GM18858 (cell line): ENCODE measurements at regions not wholly inside any gene's neighbourhood (a gene's known extent, or its start where the extent isn't known, plus 50 kb on each side); places are given as distances from the start of the nearest gene placed in this dataset.

ENCODE experiments used
- ATAC-seq: cut with Tn5 transposase; IDR thresholded peaks from one replicate; pipeline ENCODE4 v1.9.1; 2021; ENCODE audit not compliant: unreplicated experiment

GRCh38 chr13:106061781-106062180 lies 473.7 kb downstream of the EFNB2 start:
- no peak for ATAC-seq

- ATAC-seq: no peak
Measured at GRCh38 chr13:106056851-106057250, 478.6 kb downstream of the EFNB2 start.

DNA sequence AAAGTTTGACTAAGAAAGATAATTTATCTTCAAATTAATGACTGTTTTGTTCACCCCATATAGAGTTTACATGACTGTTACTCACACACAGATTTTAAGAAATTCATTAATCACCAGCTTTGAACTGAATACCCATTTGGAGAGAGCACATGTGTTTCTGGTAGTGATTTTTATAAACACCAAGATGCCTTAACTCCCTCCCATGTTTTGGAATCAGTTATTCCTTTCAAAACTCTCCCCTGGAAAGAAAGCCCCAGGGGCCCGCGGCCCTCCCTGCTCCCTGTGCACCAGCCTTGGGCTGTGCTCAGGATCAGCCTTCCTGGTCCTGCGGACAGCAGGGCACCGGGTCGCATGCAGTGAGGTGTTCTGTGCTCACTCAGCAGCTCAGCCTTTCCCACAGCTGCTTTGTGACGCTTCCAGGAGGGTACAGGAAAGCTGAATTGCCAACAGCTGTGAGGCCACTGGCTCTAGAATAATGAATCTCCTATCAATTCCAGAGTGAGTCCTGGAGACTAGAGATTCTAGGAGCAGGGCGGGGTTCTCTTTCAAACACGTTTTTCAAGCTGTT lies 483.2 kb downstream of the EFNB2 start:
- ATAC-seq: no peak

- no peak for ATAC-seq
Measured at GRCh38 chr13:106049171-106049570, 486.3 kb downstream of the EFNB2 start.

- no peak for ATAC-seq
Measured at GRCh38 chr13:106048386-106048785, 487.1 kb downstream of the EFNB2 start.

DNA sequence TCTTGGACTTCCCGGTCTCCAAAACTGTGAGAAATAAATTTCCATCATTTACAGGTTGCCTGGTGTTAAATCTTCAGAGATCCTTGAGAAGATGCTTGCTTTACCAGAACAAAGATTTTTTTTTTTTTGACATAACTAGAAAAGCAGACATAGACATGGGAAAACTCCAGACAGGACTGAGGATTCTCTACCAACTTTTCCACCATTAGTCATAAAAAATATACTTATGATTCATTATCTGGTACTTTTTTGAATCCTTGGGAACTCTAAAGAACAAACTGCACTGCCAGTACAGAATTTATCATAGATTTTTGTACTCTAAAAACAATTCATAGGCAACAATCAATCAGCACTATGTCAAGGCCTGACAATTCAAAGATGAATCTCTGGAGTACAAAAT lies 487.6 kb downstream of the EFNB2 start:
- ATAC-seq: no peak

DNA sequence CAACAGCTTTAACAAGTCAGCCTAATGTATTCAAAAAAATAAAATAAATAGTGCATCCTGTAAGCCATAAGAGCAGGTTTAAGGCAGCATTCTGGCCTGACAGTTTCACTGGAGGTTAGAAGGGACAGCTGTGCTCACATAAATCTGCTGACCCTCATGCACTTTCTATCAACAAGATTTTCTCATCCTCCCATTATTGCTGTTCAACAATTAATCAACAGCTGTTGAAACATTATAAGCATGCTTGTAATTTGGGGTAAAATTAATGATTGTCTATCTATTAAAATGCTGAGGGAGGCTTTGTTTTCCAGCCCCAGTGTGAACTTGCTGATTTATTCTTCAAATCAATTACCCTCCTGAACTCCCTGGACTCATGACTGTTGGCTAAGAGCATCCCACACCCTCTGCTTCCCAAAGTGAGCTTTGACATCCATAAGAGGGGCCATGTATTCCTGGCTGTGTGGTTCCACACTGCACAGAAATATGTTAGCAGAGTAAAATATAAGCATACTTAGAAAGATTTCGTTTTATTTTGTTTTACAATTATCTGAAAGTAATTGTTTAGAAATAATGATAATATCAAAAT lies 492.4 kb downstream of the EFNB2 start:
- no peak for ATAC-seq

- ATAC-seq: no peak
Measured at GRCh38 chr13:106041445-106041844, 494.0 kb downstream of the EFNB2 start.

DNA sequence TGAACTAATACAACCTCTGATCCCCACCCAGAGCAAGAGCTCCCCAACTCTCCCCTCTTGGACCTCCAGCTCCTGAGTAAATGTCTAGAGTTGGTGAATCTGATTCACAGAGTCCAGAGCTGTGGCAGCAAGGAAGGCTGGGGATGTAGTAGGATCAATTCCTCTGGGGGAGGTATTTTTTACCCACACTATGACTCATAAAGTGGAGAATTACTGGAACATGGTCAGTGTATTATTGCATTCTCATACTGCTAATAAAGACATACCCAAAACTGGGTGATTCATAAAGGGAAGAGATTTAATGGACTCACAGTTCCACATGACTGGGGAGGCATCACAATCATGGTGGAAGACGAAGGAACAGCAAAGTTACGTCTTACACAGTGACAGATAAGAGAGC lies 496.7 kb downstream of the EFNB2 start:
- no peak for ATAC-seq

- ATAC-seq: no peak
Measured at GRCh38 chr13:106036870-106037269, 498.6 kb downstream of the EFNB2 start.

GRCh38 chr13:106034201-106034600 lies 501.3 kb downstream of the EFNB2 start:
- ATAC-seq: no peak

GRCh38 chr13:106033659-106034058 lies 501.8 kb downstream of the EFNB2 start:
- ATAC-seq: no peak

- ATAC-seq: no peak
Measured at GRCh38 chr13:106032441-106032840, 503.0 kb downstream of the EFNB2 start.

DNA sequence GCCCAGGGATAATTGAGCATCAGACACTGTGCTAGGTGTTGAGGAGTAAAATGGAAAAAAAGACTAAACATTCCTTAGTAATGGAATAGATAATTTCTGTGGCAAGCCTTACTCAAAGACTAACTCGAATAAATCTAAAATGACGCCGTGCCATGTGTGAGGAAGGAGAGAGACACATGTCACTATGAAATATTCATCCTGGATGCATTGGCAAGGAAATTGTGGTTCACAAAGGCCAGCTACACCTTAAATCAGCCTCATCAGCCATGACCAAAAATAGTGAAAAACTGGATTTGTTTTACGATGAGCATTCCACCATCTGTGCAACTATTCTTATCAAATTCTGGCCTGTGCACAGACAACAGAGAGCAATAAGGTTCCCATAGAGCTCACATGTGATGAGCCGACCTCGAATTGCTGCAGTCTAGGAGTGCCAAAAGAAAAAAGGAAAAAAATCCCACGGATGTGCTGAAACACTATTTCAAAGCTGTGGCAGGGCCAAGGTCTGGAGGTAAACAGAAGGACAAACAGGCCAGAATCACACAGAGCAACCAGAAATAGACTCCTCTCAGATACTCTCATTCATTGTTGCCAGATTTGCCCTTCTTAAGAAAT lies 505.7 kb downstream of the EFNB2 start:
- no peak for ATAC-seq

- ATAC-seq: no peak
Measured at GRCh38 chr13:106028911-106029310, 506.6 kb downstream of the EFNB2 start.

DNA sequence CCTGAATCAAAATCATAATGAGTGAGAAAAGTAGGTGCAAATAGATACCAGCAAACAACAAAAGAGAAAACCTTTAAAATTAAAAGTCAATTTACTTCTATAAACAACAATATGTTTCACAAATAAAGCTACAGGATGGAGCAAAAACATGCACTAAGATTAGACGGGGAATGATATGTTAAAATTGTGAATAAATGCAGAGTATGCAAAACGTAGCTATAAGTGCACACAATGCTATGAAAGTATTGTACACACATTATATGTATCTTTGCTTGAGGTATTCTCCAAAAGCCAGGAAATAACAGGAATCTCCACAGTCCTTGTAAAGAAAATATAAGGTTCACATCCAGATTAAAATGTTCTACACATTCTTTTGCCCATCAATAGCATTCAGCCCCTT lies 523.9 kb downstream of the EFNB2 start:
- no peak for ATAC-seq

- ATAC-seq: no peak
Measured at GRCh38 chr13:106010836-106011235, 524.6 kb downstream of the EFNB2 start.

- ATAC-seq: no peak
Measured at GRCh38 chr13:106008540-106008939, 526.9 kb downstream of the EFNB2 start.

DNA sequence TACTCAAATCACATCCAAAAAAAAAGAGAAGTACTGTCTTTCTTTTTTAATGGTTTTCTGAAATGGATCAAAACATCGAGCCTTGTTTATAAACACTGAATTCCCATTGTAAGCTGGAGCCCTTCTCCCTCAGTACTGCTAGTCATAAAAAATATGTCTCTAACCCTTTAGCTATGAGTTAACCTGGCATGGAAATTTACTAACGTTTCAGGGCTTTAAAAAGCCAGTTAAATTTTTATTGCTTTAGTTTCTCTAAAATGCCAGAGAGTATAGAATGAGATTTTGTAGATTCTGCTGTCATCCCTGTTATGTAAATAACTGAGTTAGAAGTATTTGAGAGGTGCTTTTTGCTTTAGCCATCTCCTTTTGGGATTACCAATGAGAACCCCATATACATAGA lies 528.3 kb downstream of the EFNB2 start:
- ATAC-seq: no peak

GRCh38 chr13:106003651-106004050 lies 531.8 kb downstream of the EFNB2 start:
- ATAC-seq: no peak

DNA sequence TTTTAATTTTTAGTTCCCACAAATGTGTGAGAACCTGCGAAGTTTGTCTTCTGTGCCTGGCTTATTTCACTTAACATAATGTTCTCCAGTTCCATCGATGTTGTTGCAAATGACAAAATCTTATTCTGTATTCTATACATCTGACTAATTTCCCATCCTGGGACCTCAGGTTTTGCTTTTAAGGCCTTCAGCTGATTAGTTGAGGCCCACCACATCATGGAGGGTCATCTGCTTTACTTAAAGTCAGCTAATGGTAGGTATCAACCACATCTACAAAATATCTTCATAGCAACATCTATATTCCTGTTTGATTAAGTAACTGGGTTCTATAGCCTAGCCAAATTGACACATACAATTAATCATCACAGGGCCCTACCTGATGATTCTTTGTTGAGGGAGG lies 534.0 kb downstream of the EFNB2 start:
- ATAC-seq: no peak

DNA sequence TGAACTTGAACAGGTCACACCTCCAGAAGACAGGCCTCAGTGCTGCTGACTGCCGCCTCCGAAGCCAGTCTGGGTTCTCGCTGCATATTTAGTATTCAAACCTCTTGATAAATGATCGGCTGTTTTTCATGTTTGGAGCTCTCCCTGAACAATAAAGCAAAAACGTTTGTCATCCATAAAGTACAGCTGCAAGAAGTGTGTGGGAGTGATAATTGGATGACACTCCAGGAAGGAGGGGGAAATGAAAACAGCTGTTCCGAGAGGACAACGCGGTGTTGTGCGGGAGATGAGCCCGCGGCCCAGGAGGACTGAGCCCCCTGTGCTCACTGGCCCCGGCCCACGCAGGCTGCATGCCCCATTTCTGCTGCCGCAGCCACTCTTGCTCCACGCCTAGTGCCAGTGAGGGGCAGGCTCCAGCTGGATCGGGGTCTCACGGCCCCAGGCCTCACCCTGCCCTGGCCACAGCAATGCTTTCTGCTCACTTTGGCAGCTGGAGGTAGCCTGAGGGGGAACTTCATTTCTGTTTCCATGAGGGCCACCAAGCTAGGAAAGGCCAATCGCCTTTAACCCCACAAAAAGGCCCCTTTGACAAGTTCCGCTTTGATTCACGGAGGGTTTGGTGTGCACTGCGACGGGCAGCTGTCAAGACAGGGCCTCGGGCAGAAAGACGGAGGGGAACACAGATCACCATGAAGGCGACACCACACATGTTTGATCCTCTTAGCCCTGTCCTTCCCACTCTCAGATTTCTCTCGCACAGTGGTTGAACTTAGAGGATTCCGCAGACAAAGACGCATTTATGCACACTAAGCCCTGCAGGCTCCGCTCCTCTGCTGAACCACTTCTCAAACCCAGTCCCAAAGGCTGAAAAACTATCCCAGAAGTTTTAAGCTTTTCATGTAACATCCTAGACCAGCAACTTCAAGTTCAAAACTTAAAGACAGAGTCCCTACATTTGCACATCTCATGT lies 537.6 kb downstream of the EFNB2 start:
- no peak for ATAC-seq
